Natural killer cell (primary cell): ENCODE measurements at regions not wholly inside any gene's neighbourhood (a gene's known extent, or its start where the extent isn't known, plus 50 kb on each side); places are given as distances from the start of the nearest gene placed in this dataset.

ENCODE experiments used
- ATAC-seq, 3 donors: fragments of 150-1000 bp in 2 of 3; fragments of 200-7000 bp in 1 of 3; cut with Tn5 transposase; 1 replicate in 1 of 3; 2 replicates in 2 of 3; pipeline ENCODE4 v1.10.0; 2021; ENCODE audit warnings: mild to moderate bottlenecking in 2 of 3, moderate library complexity in 2 of 3
- DNase-seq, 2 donors: peaks; one replicate each; pipeline versions ENCODE4 v3.0.0 to v3.0.0-alpha.2; 2013 to 2021; ENCODE audit warnings: mixed read lengths in 1 of 2
- H3K27ac ChIP-seq: one replicate; pipeline ENCODE4 v1.5.1; 2013; ENCODE audit warnings: mild to moderate bottlenecking, low read length
- H3K27me3 ChIP-seq: one replicate; pipeline ENCODE4 v1.6.1; 2013; ENCODE audit warnings: low read length; ENCODE audit not compliant: control insufficient read depth, insufficient read depth
- H3K36me3 ChIP-seq: one replicate; pipeline ENCODE4 v1.6.1; 2013; ENCODE audit warnings: low read length; ENCODE audit not compliant: control insufficient read depth, insufficient read depth
- H3K4me1 ChIP-seq: one replicate; pipeline ENCODE4 v1.6.1; 2013; ENCODE audit warnings: low read length; ENCODE audit not compliant: control insufficient read depth, insufficient read depth
- H3K4me3 ChIP-seq: one replicate; pipeline ENCODE4 v1.5.1; 2013; ENCODE audit warnings: low read length
- H3K9me3 ChIP-seq: one replicate; pipeline ENCODE4 v1.6.1; 2013; ENCODE audit warnings: low read length; ENCODE audit not compliant: control insufficient read depth, insufficient read depth
- H3K27ac Mint-ChIP-seq, 2 donors: one replicate each; pipeline ENCODE4 v1.8.0; 2022; ENCODE audit warnings: mild to moderate bottlenecking in 2 of 2, mixed read lengths in 2 of 2, moderate library complexity in 1 of 2
- H3K27me3 Mint-ChIP-seq, 2 donors: one replicate each; pipeline ENCODE4 v1.8.0; 2022; ENCODE audit warnings: low read depth in 2 of 2, mixed read lengths in 2 of 2
- H3K36me3 Mint-ChIP-seq: one replicate; pipeline ENCODE4 v1.8.0; 2022; ENCODE audit warnings: mixed read lengths
- H3K4me1 Mint-ChIP-seq, 2 donors: one replicate each; pipeline ENCODE4 v1.8.0; 2022; ENCODE audit warnings: mixed read lengths in 2 of 2
- H3K4me3 Mint-ChIP-seq: one replicate; pipeline ENCODE4 v1.8.0; 2022; ENCODE audit warnings: mild to moderate bottlenecking, moderate library complexity, mixed read lengths
- H3K9me3 Mint-ChIP-seq, 2 donors: one replicate each; pipeline ENCODE4 v1.8.0; 2022; ENCODE audit warnings: mixed read lengths in 2 of 2
- WGBS: methylation state at CpG from one replicate; pipeline ENCODE4 v1.1.7; 2013; ENCODE audit warnings: missing lambda C conversion rate; ENCODE audit not compliant: insufficient coverage; 5-methylcytosine and 5-hydroxymethylcytosine counted together
- intact Hi-C: fragments of 100-400 bp; cut with micrococcal nuclease; formaldehyde crosslinking; loops from one replicate; pipeline ENCODE4 v1.14.2; 2022
- TF ChIP-seq, protein P1 (sequence below): fragments of 200-600 bp; IDR thresholded peaks from one replicate; pipeline ENCODE4 v1.8.0; 2022; ENCODE audit warnings: antibody characterized with exemption

DNA sequence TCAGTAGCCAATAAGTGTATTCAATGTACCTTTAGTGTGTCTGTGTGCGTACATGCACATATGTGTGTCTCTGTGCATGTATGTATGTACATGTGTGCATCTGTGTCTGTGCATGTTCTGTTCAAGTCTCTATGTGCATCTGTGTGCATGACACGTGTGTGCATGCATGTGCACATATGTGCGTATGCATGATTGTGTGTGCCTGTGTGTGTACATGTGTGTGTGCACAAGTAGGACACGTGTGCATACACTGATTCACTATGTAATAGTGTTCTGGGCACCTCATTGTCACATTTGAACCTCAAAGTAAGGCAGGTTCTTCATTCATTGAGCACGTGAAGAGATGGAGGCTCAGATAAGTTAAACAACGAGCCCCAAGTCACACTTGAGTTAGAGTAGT, 142.6 kb upstream of the COPS8 start:
- TF ChIP-seq, protein P1, sequence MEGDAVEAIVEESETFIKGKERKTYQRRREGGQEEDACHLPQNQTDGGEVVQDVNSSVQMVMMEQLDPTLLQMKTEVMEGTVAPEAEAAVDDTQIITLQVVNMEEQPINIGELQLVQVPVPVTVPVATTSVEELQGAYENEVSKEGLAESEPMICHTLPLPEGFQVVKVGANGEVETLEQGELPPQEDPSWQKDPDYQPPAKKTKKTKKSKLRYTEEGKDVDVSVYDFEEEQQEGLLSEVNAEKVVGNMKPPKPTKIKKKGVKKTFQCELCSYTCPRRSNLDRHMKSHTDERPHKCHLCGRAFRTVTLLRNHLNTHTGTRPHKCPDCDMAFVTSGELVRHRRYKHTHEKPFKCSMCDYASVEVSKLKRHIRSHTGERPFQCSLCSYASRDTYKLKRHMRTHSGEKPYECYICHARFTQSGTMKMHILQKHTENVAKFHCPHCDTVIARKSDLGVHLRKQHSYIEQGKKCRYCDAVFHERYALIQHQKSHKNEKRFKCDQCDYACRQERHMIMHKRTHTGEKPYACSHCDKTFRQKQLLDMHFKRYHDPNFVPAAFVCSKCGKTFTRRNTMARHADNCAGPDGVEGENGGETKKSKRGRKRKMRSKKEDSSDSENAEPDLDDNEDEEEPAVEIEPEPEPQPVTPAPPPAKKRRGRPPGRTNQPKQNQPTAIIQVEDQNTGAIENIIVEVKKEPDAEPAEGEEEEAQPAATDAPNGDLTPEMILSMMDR, result no peak
- DNase-seq (peak in 1 of 2 donors; percentile 7), ATAC-seq (no peak)
- 73% methylated on average over 6 of the region's 6 CpGs for WGBS
- no peaks in the 10 kb centered on the region for H3K4me1 Mint-ChIP-seq
- H3K4me3 Mint-ChIP-seq, result no peak overlapping the region
- Histone ChIP-seq H3K27ac (no peak overlapping the region), H3K4me1 (no peaks in the 10 kb centered on the region), H3K36me3 (no peaks in the 10 kb centered on the region), H3K4me3 (no peak overlapping the region), H3K9me3 (no peaks in the 10 kb centered on the region), H3K27me3 (no peaks in the 10 kb centered on the region)
- H3K9me3 Mint-ChIP-seq, result no peaks in the 10 kb centered on the region
- H3K27ac Mint-ChIP-seq, result no peak overlapping the region
- no peaks in the 10 kb centered on the region for H3K36me3 Mint-ChIP-seq
- peaks cover 7 to 17% of the 10 kb centered on the region in 2 donors for H3K27me3 Mint-ChIP-seq
- intact Hi-C loops, result no loop called here

DNA sequence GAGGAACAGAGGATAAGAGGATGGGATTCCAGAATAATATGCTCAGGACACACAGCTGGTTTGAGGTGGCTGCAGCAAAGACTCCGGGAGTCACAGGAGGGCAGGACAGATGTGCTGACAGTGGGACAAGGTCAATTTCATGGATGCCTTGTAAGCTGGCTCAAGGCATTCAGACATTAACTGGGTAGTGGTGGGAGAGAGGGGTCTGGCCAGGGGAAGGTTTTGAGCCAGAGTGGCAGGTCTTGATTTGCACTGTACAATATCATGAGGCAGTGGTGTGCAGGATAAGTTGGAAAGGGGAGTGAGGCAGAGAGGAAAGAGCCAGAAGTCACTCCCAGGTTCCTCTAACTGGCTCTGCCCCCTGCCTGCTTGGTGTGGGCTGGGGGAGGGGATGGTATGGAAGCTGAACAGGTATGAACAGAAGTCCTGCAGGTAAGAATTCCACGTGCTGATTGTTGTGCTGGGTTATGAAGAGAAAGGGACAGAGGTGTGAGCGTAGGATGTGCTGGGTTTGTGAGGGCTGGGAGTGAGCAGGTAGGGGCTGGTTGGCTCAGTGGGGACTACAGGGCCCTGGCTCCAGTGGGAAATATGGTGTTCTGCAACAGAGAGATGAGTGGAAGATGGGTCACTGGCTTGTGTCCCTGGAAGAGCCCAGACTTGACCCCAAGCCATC, 141.7 kb upstream of the COPS8 start:
- Mint-ChIP-seq H3K36me3 (no peaks in the 10 kb centered on the region), H3K27me3 (peaks cover 7 to 17% of the 10 kb centered on the region in 2 donors), H3K9me3 (no peaks in the 10 kb centered on the region), H3K27ac (no peak overlapping the region), H3K4me1 (no peaks in the 10 kb centered on the region), H3K4me3 (no peak overlapping the region)
- Histone ChIP-seq H3K36me3 (no peaks in the 10 kb centered on the region), H3K27me3 (no peaks in the 10 kb centered on the region), H3K4me1 (no peaks in the 10 kb centered on the region), H3K4me3 (no peak overlapping the region), H3K9me3 (no peaks in the 10 kb centered on the region), H3K27ac (no peak overlapping the region)
- 80% methylated on average over 3 of the region's 3 CpGs for WGBS
- intact Hi-C loops, result no loop called here
- ATAC-seq (no peak), DNase-seq (no peak)
- TF ChIP-seq, protein P1, result no peak

DNA sequence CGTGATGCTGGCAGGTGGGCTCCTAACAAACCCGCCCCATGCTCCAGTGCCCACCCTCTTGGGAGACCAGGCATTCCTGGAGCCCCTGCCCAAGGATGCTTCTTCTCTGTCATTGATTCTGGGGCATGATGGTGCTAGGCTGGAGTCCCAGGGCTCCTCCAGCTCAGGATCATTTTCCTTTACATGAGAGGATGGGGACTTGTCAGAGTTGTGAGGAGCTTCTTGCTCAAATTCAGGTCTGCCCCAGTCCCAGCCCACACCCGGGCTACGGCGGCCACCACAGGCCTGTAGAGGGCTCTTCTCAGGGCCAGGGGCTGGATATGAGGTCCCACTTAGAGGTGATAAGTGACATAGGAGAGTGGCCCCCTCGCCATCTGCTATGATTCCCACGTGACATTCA, 141.1 kb upstream of the COPS8 start:
- DNase-seq, result no peak
- Mint-ChIP-seq H3K36me3 (no peaks in the 10 kb centered on the region), H3K4me3 (no peak overlapping the region), H3K27ac (no peak overlapping the region), H3K27me3 (peaks cover 8 to 20% of the 10 kb centered on the region in 2 donors), H3K4me1 (no peaks in the 10 kb centered on the region), H3K9me3 (no peaks in the 10 kb centered on the region)
- intact Hi-C loops, result no loop called here
- Histone ChIP-seq H3K27ac (no peak overlapping the region), H3K36me3 (no peaks in the 10 kb centered on the region), H3K9me3 (no peaks in the 10 kb centered on the region), H3K4me1 (no peaks in the 10 kb centered on the region), H3K27me3 (no peaks in the 10 kb centered on the region), H3K4me3 (no peak overlapping the region)
- WGBS, result 90% methylated on average over 7 of the region's 7 CpGs
- no peak for ATAC-seq
- TF ChIP-seq, protein P1, result no peak

DNA sequence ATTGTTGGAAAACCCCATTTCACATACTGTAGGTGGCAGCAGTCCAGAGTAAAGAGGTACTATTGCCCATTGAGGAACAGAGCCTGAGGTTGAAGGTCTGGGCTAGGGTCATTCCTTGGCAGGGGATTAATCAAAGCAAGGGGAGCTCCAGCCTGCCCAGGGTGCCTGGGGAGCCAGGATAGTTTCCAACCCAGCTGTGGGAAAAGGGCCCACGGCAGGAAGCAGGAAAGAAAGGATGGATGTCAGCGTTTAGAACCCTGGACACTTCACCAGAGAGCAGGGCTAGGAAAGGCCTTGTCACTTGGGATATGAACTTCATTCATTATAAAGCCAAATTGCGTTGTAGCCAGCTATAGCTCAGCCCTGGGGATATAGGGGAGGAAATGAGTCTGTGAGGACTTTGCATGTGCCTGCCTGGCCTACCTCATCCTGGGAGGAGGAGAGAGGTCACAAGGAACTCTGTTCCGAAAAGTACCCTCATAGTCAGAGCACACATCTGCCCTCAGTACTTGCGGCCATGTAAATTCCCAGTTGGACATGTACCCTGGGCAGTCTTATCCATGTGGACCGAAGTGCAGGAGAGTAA, 140.2 kb upstream of the COPS8 start:
- Histone ChIP-seq H3K36me3 (no peaks in the 10 kb centered on the region), H3K27me3 (no peaks in the 10 kb centered on the region), H3K9me3 (no peaks in the 10 kb centered on the region), H3K27ac (no peak overlapping the region), H3K4me1 (no peaks in the 10 kb centered on the region), H3K4me3 (no peak overlapping the region)
- 88% methylated on average over 6 of the region's 6 CpGs for WGBS
- H3K27me3 Mint-ChIP-seq, result peaks cover 10 to 24% of the 10 kb centered on the region in 2 donors
- no peaks in the 10 kb centered on the region for H3K9me3 Mint-ChIP-seq
- ATAC-seq (no peak), DNase-seq (no peak)
- intact Hi-C loops, result no loop called here
- no peak overlapping the region for H3K4me3 Mint-ChIP-seq
- H3K36me3 Mint-ChIP-seq, result no peaks in the 10 kb centered on the region
- no peak overlapping the region for H3K27ac Mint-ChIP-seq
- TF ChIP-seq, protein P1, result no peak
- no peaks in the 10 kb centered on the region for H3K4me1 Mint-ChIP-seq
